Stimulated activated CD4-positive, alpha-beta T cell treated with anti-CD3 and anti-CD28 coated beads, Interleukin-4, amount 100 ng/mL, for 48 hours (primary cell): ENCODE measurements at regions not wholly inside any gene's neighbourhood (a gene's known extent, or its start where the extent isn't known, plus 50 kb on each side); places are given as distances from the start of the nearest gene placed in this dataset.

Source experiments
- DNase-seq, 2 donors: peaks; one replicate each; pipeline ENCODE4 v3.0.0-alpha.2; 2020; ENCODE audit warnings: low read depth in 2 of 2

DNA sequence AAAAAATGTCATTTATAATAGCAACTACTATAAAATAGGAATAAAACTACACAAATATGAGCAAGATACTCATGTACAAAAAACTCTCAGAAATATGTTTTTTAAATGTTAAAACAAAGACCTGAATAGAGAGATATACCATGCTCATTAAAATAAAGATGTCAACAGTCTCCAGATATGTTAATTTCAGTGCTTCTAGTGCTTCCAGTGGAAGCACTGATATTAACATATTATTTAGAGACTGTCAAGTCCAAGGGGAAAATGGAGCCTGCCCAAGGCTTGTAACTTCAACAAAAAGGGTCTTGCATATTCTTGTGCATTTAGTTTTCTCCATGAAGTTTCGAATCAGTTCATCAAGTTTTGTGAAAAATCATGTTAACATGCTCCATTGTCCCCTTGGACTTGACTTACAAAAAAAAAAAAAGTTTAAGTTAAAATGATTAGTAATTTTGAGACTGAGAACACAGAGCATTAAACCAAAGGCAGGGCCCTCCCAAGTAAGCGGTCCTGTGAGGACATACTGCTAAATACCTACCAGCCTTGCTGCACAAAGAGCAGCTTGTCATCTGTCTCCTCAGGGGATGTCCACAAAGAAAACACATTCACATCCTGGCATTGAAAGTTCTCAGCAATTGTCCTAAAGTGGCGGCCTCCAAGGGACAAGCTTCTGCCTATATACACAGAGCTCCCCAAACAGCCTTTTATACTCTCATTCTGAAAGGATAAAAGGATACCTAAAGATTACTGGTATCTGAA is 501.9 kb upstream of the CHAC2 start:
- no peak for DNase-seq

DNA sequence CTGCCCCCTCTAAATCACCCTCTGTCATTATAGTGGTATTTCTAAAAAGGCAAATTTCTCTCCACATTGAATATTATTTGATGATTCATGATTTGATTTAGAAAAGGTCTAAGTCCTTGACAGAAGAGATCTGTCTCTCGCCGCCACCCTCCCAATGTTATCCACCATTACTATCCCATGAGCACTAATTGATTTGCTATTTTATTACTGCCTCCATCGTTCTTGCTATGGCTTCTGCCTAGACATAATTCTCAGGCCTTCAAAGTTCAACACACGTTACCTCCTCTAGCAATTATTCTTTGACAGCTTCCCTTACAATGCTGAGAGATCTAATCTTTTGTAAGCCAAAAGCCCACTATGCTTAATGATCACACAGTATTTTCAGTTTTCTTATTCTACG is 507.0 kb upstream of the CHAC2 start:
- no peak for DNase-seq

DNA sequence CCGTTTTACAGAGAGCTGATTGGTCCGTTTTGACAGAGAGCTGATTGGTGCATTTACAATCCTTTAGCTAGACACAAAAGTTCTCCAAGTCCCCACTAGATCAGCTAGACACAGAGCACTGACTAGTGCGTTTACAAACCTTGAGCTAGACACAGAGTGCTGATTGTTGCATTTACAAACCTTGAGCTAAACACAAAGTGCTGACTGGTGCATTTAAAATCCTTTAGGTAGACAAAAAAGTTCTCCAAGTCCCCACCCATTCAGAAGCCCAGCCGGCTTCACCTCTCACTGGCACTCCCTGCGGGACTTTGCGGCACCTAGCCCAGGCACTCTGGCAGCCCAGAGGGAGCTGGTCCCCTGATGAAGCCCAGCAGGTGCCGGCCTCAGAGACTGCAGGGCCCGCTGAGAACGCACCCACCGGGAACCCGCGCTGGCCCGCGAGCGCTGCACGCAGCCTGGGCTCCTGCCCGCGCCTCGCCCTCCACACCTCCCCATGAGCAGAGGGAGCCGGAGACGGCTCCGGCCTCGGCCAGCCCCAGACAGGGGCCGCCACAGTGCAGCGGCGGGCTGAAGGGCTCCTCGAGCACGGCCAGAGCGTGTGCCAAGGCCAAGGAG is 508.1 kb upstream of the CHAC2 start:
- DNase-seq = no peak

DNA sequence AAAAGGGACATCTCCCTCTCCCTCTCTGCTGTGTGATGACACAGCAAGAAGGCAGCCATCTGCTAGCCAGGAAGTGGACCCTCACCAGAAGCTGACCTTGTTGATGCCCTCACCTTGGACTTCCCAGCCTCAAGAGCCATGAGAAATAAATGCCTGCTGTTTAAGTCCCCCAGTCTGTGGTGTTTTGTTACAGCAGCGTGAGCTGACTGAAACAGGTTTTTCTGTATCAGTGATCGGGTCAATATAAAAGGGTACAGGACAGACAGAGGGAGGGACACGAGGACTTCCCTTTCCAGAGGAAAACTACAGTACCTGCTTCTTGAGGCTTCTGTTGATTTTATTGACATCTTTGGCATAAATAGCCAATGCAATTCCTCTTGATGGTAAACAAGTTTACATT is 510.3 kb upstream of the CHAC2 start:
- DNase-seq = no peak

DNA sequence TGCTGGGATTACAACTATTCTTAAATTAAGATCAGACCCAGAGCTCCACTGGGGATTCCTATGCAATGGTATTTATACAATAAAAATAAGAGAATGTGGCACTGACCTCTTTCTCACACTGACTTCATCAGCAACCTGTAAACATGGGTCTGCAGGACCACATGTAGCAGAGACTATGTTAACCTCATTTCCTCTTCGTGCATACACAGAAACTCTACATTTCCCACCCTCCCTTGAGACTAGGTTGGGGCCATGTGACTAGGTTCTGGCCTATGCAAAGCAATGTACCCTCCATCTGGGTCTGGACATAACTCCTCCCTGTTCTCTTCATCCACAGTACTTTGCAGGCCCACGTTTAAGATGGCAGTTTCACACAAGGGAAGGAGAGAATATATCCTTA is 514.4 kb upstream of the CHAC2 start:
- DNase-seq = no peak

DNA sequence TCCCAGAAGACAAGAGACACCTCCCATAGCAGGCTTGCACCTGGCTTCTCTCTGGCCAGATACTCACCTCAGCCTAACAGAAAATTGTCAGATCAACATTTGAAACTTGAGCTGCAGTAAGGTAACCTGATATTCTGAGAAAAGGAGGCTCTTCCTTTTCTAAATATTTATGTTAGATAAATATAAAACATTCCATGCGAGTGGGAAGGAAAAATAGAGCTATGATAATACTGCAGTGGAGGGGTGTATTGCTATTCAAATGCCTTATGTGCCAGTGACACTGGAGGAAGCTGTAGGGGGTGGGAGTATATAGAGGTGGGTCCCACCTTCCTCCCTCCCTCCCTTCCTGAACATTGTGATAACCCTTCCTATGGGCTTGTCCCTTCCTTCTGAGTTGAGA is 515.5 kb upstream of the CHAC2 start:
- DNase-seq = no peak

DNA sequence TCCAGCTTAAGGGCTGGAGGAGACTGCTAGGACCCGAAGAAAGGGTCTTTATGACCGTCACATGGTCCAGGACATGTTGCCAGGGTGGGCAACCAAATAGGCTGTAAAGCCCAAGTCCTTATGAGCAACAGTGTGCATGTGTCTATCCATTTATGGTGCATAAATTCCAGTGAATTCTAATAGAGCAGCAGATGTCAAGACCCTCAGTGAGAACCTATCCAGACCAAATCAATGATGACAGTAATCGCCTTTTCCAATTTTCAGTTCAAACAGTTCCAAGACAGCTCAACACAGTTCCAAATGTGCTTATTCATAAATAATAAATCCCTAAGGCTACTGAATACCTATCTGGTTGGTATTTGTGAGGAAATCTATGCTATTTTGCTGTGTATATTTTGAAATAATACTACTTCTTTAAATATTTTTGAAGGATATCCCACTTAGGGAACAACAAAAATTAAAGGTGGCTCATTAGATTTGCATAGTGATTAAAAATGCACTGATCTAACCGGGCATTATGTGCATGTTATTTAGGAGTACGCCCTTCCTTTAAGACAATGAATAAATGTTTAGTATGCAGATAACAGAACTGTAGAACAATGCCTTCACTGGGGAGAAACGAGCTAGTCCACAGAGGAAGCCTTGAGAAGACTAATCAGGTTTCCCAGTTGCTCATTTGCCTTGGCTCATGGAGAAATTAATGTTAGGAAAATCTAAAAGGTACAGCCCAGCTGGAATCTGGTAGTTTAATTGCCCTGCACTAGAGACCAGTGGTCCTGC is 519.5 kb upstream of the CHAC2 start:
- no peak for DNase-seq

DNA sequence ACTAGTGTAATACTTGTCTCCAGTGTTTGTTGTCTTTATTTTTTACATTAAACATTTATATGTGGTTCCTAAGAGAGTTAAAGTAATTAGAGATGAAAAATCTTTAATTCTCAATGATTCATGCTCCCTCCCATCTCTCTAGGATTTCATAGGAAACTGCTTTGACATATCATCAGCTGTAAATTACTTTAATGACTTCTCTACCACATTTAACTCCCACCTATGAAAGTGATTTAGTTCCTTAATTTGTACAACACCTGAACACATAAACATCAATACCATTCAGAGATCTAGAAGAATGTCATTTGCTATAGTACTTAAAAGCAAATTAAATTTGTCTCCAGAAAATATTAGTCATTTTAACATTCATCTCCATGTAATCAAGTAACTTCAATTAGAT is 524.2 kb upstream of the CHAC2 start:
- no peak for DNase-seq

DNA sequence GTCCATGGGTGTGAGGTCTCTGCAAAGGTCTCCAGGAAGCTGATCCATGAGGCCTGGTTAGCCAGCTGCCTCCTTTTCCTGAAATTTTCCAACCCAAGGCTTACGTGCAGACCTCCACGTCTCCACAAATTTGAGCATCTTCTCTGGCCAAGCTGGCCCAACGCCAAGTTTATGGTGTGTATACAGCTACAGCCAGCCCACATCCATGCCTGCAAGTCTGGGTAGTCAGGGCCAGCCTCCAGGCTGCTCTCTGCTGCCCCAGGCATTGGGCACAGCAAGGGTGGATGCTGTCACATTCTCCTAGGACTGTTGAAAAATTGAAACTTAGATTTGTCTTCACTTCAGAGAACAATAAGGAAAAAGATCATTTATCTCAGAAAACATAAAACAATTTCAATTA is 525.5 kb upstream of the CHAC2 start:
- no peak for DNase-seq

DNA sequence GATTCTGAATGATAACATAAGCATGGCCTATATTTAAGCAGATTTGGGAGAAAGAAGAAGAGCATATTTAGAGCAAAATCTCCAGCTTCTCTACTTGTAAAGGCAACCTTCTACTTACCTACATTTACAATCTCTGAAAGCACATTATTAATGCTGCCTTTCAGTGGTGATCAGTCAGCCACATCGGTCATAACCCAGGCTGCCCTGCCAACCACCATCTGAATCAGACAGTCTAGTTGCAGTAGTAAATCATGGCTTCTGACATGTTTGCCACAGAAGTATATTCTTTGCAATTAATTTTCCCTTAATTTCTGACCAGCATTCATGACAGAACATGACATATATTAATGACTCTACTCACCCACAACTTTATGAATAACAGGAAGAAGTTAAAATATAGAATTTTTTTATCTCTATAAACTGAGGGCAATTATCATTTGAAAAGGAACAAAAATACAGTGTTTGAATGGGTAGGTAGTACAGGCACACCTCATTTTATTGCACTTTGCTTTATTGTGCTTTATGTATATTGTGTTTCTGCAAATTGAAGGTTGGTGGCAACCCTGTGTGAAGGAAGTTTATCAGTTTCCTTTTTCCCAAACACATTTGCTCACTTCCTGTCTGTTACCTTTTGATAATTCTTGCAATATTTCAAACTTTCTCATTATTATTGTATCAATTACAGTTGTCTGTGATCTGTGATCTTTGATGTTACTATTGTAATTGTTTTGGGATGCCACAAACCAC is 531.6 kb upstream of the CHAC2 start:
- DNase-seq = no peak

DNA sequence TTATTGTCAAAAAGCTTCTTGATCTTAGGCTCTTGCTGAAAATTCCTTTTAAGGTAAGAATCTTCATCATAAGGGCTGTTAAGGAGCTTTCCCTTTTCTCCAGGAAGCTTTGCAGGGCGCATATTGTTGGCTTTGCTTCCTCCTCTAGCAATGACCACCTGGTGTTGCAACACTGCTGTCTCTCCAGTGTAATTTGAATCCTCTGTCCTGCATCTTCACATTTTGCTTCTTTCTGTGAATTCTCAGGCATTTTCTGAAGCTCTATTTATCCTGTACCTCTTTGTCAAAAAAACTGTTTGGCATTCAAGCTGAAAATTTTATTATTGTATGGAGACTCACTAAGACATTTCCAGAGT is 533.1 kb upstream of the CHAC2 start:
- no peak for DNase-seq

DNA sequence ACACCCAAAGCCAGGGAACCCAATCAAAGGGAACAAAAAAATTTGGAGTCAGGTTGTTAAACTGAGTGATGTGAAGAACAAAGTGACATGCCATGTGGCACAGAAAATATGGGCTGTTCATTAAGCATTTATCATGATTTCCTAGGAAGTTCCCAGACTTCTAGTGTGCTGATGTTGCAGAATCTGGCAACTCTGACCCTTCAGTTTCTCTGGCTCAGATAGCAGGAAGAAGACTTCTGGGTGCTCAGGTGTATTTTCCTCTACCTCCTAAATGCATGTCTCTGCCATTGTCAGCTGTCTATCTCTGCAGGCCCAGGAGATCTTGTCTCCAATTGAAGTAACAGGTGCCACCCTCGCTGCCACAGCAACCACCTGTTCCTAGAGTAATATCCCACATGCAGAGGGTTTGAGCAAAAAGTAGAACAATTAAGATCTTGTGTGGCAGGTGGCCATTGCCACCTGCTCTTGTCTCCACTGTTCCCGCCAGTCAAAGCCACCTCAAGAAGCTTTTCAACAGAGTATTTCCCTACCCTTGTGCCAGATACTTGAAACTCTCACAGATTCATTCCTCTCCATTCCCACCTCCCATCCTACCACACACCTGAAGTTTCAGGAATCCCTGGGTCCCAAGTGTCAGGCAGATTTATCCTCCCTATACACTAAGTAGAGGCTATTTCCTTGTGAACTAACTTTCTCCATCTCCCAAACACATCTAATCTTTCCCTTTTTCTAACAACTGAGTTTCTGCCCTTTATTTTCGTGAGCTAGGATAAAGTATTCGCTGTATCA is 533.7 kb upstream of the CHAC2 start:
- DNase-seq = no peak

DNA sequence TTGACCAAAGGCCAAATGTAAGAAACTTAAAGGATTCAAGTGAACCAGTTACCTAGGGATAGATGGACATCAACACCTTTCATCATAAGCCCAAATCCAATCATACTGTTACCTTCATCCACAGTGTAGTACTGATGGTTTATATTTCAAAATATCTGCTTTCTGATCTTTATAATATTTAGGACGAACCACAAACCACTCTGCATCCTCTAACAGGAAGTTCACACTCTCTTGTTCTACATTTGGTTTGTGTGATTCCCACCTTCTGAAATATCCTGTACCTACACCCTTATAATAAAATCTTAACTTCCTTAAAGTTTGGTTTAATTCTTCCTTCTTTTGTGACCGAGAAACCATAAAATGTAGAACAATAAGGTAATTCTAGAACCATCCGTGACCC is 535.7 kb upstream of the CHAC2 start:
- no peak for DNase-seq

DNA sequence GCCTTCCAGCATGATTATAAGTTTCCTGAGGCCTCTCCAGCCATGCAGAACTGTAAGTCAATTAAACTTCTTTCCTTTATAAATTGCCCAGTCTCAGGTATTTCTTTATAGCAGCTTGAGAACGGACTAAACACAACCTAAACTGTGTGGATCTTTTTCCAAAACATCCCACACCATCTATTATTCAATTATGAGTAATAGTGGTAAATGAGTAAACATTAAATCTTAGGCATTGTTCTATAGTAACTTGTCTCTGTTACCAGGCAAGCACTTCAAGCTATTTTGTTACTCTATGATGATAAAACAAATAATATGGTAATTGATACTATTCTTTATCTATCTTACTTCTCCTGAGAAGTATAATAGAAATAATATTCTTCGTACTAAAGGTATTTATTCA is 536.9 kb upstream of the CHAC2 start:
- DNase-seq = no peak

DNA sequence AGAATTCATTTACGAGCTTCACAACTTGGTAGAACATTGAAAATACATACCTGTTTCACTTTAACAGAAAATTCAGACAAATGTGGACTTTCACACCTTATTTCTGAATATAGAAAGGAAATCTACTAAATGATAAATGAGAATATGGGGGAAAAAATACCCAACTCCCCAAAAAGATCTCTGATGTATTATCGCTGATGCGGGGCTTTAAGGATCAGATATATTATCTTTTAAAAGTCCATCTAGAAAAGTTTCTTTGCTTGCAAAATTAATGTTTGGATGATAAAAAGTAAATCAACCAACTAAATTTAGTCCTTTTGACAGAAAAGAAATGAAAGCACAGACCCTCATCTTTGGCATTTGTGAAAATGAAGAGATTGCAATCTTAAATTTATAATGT is 540.1 kb upstream of the CHAC2 start:
- DNase-seq = no peak

DNA sequence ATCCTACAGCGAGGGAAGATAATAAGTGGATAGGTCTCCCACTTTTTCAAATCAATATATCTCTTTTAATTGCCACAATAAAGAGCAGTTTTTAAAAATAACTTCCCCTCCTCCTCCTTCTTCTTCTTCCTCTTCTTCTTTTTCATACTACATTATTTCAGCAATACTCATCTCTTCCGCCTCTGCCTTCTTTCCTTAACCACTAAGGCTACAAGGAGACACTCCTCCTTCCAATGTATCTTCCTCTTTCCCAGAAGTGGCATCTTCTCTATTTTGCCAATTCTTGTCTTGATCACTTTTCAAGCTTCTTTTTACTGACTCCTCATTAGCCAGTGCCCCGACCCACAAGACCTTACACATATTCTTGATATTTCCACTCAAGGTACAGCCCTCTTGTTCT is 546.6 kb upstream of the CHAC2 start:
- DNase-seq = no peak

DNA sequence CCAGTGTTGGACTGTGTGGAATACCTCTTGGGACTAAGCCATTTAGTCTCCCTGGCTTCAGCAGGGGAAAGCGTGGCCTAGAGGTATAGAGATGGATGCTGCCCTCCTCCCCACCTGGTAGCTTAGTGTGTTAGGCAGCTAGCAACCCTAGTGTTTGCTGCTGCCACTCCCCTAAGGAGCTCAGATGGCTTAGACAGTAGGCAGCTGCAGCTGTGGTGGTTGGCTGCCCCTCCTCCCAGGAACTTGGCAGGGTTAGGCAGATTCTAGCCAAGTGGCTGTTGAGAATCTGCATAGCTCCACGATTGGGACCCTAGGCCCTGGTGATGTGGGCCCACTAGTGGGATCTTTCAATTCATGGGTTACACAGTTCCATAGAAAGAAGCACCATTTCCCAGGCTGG is 550.4 kb upstream of the CHAC2 start:
- DNase-seq = no peak

DNA sequence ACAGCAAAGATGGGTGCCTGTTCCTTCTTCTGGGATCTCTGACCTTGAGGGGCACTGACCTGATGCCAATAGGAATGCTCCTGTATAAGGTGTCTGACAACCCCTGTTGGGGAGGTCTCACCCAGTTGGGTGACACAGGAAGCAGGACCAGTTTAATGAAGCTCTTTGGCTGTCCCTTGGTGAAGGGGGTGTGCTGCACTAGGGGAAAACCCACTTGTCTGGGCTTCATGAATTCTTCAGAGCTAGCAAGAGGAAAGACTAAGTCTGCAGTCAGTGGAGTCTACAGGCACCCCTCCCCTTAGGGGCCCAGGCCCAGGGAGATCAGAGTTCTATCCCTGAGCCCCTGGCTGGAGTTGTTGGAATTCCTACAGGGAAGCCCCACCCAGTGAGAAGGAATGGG is 550.8 kb upstream of the CHAC2 start:
- DNase-seq = no peak

DNA sequence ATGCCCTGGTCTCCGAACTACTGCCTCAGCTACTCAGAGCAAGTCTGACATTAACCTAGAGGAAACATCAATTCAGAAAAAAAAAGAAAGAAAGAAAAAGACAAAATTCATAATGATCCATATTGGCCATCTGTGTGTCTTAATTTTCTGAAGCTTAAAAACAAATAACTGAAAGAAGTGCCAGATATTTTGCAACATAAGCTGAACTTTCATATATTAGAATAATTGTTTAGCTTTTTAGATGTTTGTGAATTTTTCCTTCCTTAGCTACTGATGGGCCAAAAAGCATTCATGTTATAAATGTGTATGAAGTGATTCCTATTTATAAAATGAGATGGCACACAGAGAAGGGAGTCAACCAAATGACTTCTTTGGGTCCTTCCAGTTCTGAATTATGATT is 555.0 kb upstream of the CHAC2 start:
- no peak for DNase-seq

DNA sequence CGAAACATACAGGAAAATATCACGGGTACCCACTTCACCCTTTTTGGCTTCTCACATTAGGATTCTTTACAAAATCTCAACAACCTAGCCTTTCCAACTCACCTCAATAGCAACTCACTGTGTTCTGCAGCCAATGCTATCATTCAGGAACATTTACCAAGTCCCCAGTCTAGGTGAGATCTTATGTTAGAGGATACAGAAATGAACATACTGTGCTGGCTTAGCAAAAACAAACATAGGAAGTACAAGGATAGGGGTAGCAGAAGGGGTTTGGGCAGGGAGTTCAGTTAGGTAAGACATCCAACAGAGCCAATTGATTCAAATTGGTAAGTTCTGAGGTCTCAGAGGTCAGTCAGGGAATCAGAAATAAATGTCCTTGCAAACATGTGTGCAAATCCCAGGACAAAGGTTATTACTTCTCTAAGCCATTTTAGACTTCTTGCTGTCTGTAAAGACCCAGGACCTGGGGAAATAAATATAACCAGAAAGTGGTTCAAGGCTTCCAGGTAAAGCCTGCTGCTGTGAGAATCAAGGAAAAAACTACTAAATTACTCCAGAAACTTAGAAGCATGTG is 556.3 kb upstream of the CHAC2 start:
- no peak for DNase-seq

DNA sequence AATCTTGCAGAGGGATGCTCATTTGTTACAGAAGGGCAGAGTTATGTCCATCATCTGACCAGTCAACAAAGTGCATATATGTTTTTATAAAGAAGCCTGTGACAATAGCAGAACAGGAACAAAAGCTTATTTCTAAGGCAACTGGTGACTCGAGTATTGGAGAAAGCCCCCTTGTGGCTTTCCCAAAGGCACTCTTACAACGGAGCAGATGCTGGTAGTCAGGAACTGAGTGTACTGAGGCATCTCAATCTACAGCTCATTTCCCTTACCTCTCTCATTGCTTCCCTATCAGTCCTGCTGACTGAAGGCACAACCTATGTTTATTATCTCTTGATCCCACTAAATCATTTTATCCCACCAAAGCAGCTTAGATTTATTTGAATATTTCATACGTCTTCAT is 557.1 kb upstream of the CHAC2 start:
- DNase-seq = no peak
